ENCODE measurements at regions not wholly inside any gene's neighbourhood (a gene's known extent, or its start where the extent isn't known, plus 50 kb on each side); places are given as distances from the start of the nearest gene placed in this dataset.

DNA sequence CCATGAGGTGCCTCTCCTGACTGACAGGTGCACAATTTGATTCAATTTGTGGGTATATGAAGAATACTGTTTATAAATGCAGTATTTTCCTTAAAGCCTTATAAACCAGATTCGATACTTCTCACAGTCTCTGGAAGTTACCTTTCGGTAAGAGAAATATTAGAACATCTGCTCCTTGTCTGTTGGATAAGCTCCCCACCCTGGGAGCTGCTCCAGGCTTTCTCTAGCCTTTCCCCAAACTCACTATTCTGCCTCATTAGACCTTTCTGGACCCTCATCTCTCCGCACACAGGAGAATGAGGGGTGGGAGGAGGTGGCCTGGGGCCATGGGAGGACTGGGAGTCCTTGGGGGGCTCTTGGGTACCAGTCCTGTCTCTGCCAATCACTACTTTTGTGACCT, 59.8 kb upstream of the TBC1D21 start:
- no peaks in the 10 kb centered on the region for H3K9me3 ChIP-seq (ENCODE audit: control insufficient read depth in 4 of 4, low read length in 3 of 4)
- TF ChIP-seq GABPA (IDR thresholded peaks at IDR 0.05 in 1 of 2, conservative IDR thresholded peaks at IDR 0.05 in 1 of 2) (no peak), REST (IDR thresholded peaks at IDR 0.05) (no peak), HNF4A (conservative IDR thresholded peaks at IDR 0.05) (no peak), ATF3 (IDR thresholded peaks at IDR 0.05) (no peak), YY1 (IDR thresholded peaks at IDR 0.05) (no peak), RAD21 (IDR thresholded peaks at IDR 0.05) (no peak), HNF4G (IDR thresholded peaks at IDR 0.05) (no peak), FOXA2 (IDR thresholded peaks at IDR 0.05) (no peak), EGR1 (IDR thresholded peaks at IDR 0.05; ENCODE audit: low read depth in 2 of 2) (no peak), NR2F2 (IDR thresholded peaks at IDR 0.05) (no peak), FOXA1 (IDR thresholded peaks at IDR 0.05) (no peak), CTCF (IDR thresholded peaks at IDR 0.05; ENCODE audit: low read depth, low read length, missing input control) (no peak), SP1 (IDR thresholded peaks at IDR 0.05) (no peak), ZBTB33 (IDR thresholded peaks at IDR 0.05) (no peak), RXRA (IDR thresholded peaks at IDR 0.05) (no peak)
- TF ChIP-seq, protein P1, sequence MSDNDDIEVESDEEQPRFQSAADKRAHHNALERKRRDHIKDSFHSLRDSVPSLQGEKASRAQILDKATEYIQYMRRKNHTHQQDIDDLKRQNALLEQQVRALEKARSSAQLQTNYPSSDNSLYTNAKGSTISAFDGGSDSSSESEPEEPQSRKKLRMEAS (IDR thresholded peaks at IDR 0.05), result no peak
- 74% methylated on average over 3 of the region's 3 CpGs for WGBS
- H3K27ac ChIP-seq (ENCODE audit: low read depth in 1 of 2, low read length in 2 of 2), result no peak overlapping the region
- DNase-seq (ENCODE audit: low spot score), result no peak
- no peak overlapping the region for H3K9ac ChIP-seq (ENCODE audit: low read depth in 1 of 2, low read length in 2 of 2)
- H3K4me3 ChIP-seq (ENCODE audit: low read depth in 1 of 3, low read length in 3 of 3), result no peak overlapping the region
- no peaks in the 10 kb centered on the region for H3K36me3 ChIP-seq (ENCODE audit: control insufficient read depth in 4 of 4, insufficient read depth in 3 of 4, low read depth in 1 of 4, low read length in 3 of 4)
- H3K27me3 ChIP-seq (ENCODE audit: control insufficient read depth in 4 of 4, insufficient read depth in 4 of 4, low read length in 3 of 4), result no peaks in the 10 kb centered on the region
- H3K4me1 ChIP-seq (ENCODE audit: control insufficient read depth in 4 of 4, insufficient read depth in 4 of 4, low read length in 3 of 4), result no peaks in the 10 kb centered on the region
